GM12891 (cell line): ENCODE measurements at regions not wholly inside any gene's neighbourhood (a gene's known extent, or its start where the extent isn't known, plus 50 kb on each side); places are given as distances from the start of the nearest gene placed in this dataset.

Experiments
- DNase-seq: peaks from one replicate; pipeline ENCODE4 v3.0.0; 2011; ENCODE audit warnings: low spot score; ENCODE audit not compliant: insufficient read length
- FAIRE-seq: peaks from 2 replicates; lab custom pipeline; 2011; peaks lifted over from hg19 to GRCh38; lab: Jason Lieb, UNC
- PAX5 ChIP-seq: IDR thresholded peaks from 2 replicates; pipeline ENCODE4 v1.6.1; 2011; ENCODE audit warnings: low read length, moderate library complexity, mild to moderate bottlenecking; ENCODE audit not compliant: insufficient read depth, severe bottlenecking
- POLR2A ChIP-seq: IDR thresholded peaks from 2 replicates; pipeline ENCODE4 v1.6.1; 2011; ENCODE audit warnings: low read depth, low read length, control low read depth
- POLR2AphosphoS5 ChIP-seq: IDR thresholded peaks from 2 replicates; pipeline ENCODE4 v1.6.1; 2011; ENCODE audit warnings: low read depth, low read length, control low read depth
- POU2F2 ChIP-seq: IDR thresholded peaks from 2 replicates; pipeline ENCODE4 v1.6.1; 2011; ENCODE audit warnings: low read depth, mild to moderate bottlenecking, control low read depth, low read length, moderate library complexity
- SPI1 ChIP-seq: IDR thresholded peaks from 2 replicates; pipeline ENCODE4 v1.6.1; 2011; ENCODE audit warnings: low read depth, low read length, control low read depth
- TAF1 ChIP-seq: IDR thresholded peaks from 2 replicates; pipeline ENCODE4 v1.6.1; 2011; ENCODE audit warnings: low read depth, low read length, control low read depth

GRCh38 chrX:42499620-42500019 lies 278.3 kb downstream of the PPP1R2C start:
- no peak for TF ChIP-seq POU2F2
- no peak for TF ChIP-seq SPI1
- TF ChIP-seq POLR2AphosphoS5, result no peak
- no peak for TF ChIP-seq POLR2A
- no peak for TF ChIP-seq PAX5
- no peak for TF ChIP-seq TAF1
- FAIRE-seq (no peak), DNase-seq (no peak)

GRCh38 chrX:42497356-42497755 lies 280.6 kb downstream of the PPP1R2C start:
- no peak for FAIRE-seq
- TF ChIP-seq SPI1, result no peak
- TF ChIP-seq POLR2A, result no peak
- no peak for TF ChIP-seq PAX5
- TF ChIP-seq POLR2AphosphoS5, result no peak
- TF ChIP-seq TAF1, result no peak
- no peak for TF ChIP-seq POU2F2
- no peak for DNase-seq

- TF ChIP-seq SPI1, result no peak
- TF ChIP-seq TAF1, result no peak
- no peak for TF ChIP-seq POLR2A
- TF ChIP-seq PAX5, result no peak
- TF ChIP-seq POLR2AphosphoS5, result no peak
- TF ChIP-seq POU2F2, result no peak
- DNase-seq, result no peak
- no peak for FAIRE-seq
Observed at GRCh38 chrX:42496239-42496638, 281.7 kb downstream of the PPP1R2C start.

GRCh38 chrX:42495139-42495538 lies 282.8 kb downstream of the PPP1R2C start:
- FAIRE-seq (no peak), DNase-seq (no peak)
- TF ChIP-seq TAF1, result no peak
- TF ChIP-seq POLR2A, result no peak
- no peak for TF ChIP-seq PAX5
- no peak for TF ChIP-seq SPI1
- no peak for TF ChIP-seq POLR2AphosphoS5
- TF ChIP-seq POU2F2, result no peak

- no peak for DNase-seq
- FAIRE-seq, result no peak
- TF ChIP-seq SPI1 (peak; percentile 60), PAX5 (no peak)
Observed at GRCh38 chrX:42491137-42491907, 286.6 kb downstream of the PPP1R2C start.

DNA sequence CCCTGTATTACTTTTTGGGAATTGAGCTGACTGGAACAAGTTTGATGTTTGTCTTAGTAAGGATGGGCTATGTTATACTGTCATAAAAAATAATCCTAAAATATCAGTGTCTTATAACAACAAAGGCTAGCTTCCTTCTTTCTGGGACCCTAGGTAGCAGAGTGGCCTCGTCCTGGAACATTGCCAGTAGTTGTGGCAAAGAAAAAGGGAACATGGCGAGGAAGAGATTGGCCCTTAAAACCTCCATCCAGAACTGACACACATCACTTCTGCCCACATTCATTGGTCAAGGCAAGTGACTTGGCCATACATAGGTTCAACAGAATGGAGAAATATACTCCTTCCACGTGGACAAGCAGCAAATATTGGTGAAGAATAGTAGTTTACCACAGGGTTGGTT lies 287.9 kb downstream of the PPP1R2C start:
- no peak for FAIRE-seq
- no peak for DNase-seq
- TF ChIP-seq POLR2A (no peak), SPI1 (no peak), TAF1 (no peak), POU2F2 (no peak), POLR2AphosphoS5 (no peak), PAX5 (no peak)

DNA sequence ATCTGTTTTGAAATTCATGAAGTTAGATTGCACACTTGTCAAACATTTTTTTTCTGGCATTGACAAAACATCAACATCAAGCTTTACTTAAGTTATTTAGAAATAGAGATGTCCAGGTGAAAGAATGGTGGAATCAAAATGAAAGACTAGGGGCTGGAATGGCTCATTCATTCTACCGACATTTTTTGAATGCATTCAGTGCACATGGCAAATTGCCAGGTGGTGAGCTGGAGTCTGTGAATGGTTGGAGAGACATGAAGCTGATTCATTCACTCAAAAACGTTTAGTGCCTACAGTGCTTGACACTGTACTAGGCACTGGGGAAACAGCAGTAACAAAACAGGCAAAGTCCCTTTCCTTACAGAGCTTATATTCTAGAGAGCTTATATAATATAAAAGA lies 292.4 kb downstream of the PPP1R2C start:
- DNase-seq (no peak), FAIRE-seq (no peak)

DNA sequence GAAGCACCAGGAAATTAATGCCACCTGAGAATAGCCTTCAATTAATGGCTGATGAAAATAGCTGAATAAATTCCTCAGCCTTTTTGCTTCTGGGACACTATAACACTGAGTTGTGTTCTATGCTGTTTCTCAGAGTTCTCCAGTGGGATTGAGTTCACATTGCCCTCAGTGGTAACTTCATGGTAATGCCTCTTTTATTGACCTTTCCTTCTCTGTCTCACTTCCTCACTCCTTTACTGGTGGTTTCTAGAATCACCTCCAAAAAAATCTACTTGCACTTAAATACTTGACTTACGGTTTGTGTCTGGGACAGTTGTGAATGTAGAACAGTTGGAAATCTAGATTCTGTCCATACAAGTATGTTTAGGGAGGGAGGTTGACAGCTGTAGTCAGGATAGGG lies 293.7 kb downstream of the PPP1R2C start:
- TF ChIP-seq PAX5, result no peak
- DNase-seq, result no peak
- no peak for FAIRE-seq

More for the DNA sequence above, 292.4 kb downstream of the PPP1R2C start:
- TF ChIP-seq POLR2A, result no peak
- TF ChIP-seq POLR2AphosphoS5, result no peak
- no peak for TF ChIP-seq POU2F2
- no peak for TF ChIP-seq TAF1
- no peak for TF ChIP-seq SPI1
- no peak for TF ChIP-seq PAX5

DNA sequence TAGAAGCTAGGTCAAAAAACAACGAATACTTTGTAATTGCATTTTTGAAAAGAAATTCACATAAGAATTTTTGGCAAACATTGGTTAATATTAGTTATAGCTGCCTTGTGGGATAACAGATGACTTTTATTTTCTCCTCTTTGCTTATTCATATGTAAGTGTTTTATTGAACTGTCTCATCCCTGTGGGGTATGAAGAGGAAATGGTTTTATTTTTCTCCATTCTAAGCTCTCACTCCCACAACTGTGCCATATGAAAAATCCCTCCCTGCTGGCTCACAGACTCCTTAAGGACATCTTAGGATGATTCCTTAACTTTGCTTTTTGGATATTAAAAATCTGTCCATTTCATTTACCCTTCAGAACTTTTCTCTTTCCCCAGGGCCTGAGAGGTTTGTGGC lies 300.6 kb downstream of the PPP1R2C start:
- TF ChIP-seq POLR2A (no peak), POU2F2 (no peak)
- DNase-seq, result no peak
- FAIRE-seq, result no peak

DNA sequence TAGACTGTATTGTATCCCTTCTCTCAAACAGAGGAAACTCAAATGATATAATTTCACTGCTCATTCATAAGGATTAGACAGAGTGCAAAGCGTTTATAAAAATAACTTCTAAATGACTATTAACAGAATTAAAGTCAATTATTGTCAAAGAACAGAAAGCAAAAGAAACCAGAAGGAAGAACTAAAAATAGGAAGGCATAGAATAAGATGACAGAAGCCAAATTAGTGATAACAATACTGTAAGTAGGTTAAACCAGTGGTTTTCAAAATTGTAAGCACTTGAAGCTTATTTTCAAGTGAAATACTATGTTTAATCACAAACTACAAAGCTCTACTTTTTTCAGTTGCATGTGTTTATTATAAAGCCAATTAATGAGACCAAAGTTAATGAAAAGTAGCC lies 305.2 kb downstream of the PPP1R2C start:
- no peak for DNase-seq
- no peak for TF ChIP-seq PAX5
- TF ChIP-seq POLR2A, result no peak
- no peak for TF ChIP-seq SPI1
- TF ChIP-seq POU2F2, result no peak
- FAIRE-seq, result no peak
